KMS-11 (cell line): ENCODE measurements at regions not wholly inside any gene's neighbourhood (a gene's known extent, or its start where the extent isn't known, plus 50 kb on each side); places are given as distances from the start of the nearest gene placed in this dataset.

Experiments
- H2AFZ ChIP-seq: fragments of 200-600 bp; sonication (generic); 2 replicates; pipeline ENCODE4 v1.6.1; 2016; ENCODE audit warnings: antibody characterized with exemption, mixed run types, low read depth
- H3K27ac ChIP-seq: fragments of 200-600 bp; sonication (generic); 2 replicates; pipeline ENCODE4 v1.6.1; 2016; ENCODE audit warnings: mild to moderate bottlenecking, mixed run types
- H3K27me3 ChIP-seq: fragments of 200-600 bp; sonication (generic); 2 replicates; pipeline ENCODE4 v1.6.1; 2017; ENCODE audit warnings: mild to moderate bottlenecking, low read depth, mixed run types, moderate library complexity; ENCODE audit not compliant: insufficient read depth
- H3K36me3 ChIP-seq: fragments of 200-600 bp; sonication (generic); 2 replicates; pipeline ENCODE4 v1.6.1; 2017; ENCODE audit warnings: mild to moderate bottlenecking, mixed run types; ENCODE audit not compliant: insufficient read depth
- H3K4me1 ChIP-seq: fragments of 200-600 bp; sonication (generic); 2 replicates; pipeline ENCODE4 v1.6.1; 2016; ENCODE audit warnings: mild to moderate bottlenecking, low read depth, mixed run types; ENCODE audit not compliant: poor library complexity, severe bottlenecking
- H3K4me2 ChIP-seq: fragments of 200-600 bp; sonication (generic); 2 replicates; pipeline ENCODE4 v1.7.0; 2016; ENCODE audit warnings: mild to moderate bottlenecking, mixed run types
- H3K4me3 ChIP-seq: fragments of 200-600 bp; sonication (generic); IDR thresholded peaks from 2 replicates; pipeline ENCODE4 v1.6.1; 2017; ENCODE audit warnings: low read depth, low read length, mixed read lengths; ENCODE audit not compliant: insufficient read depth
- H3K79me2 ChIP-seq: fragments of 200-600 bp; sonication (generic); 2 replicates; pipeline ENCODE4 v1.6.1; 2016; ENCODE audit warnings: low read depth, mixed run types; ENCODE audit not compliant: insufficient read depth
- H3K9ac ChIP-seq: fragments of 200-600 bp; sonication (generic); 2 replicates; pipeline ENCODE4 v1.6.1; 2016; ENCODE audit warnings: mild to moderate bottlenecking, mixed run types
- H4K20me1 ChIP-seq: fragments of 200-600 bp; sonication (generic); 2 replicates; pipeline ENCODE4 v1.6.1; 2016; ENCODE audit warnings: mild to moderate bottlenecking, mixed run types; ENCODE audit not compliant: insufficient read depth
- TF ChIP-seq, protein P1 (sequence below): fragments of 200-600 bp; sonication (generic); conservative IDR thresholded peaks from 2 replicates; pipeline ENCODE4 v1.6.1; 2017; ENCODE audit warnings: low read depth, mild to moderate bottlenecking, antibody characterized with exemption, low read length, moderate library complexity, mixed read lengths

DNA sequence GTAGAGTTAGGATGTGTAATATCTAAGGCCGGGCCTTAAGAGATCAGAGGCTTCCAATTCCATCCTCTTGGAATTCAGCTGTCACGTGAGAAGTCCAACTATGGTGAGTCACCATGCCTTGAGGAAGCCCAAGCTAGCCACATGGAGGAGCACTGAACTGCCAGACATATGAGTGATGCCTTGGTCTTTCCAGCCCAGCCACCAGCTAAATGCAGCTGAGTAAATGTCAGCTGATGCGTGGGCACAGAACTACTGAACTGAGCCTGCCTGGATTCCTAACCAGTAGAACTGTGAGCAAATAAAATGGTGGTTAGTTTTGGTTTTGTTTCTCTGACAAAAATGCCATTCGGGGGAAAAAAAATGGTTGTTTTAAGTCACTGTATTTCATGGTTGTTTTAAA lies 153.7 kb upstream of the SERTAD2 start:
- Histone ChIP-seq H3K79me2 (no peaks in the 10 kb centered on the region), H3K27ac (no peak overlapping the region), H3K4me1 (peaks cover 7% of the 10 kb centered on the region), H3K27me3 (no peaks in the 10 kb centered on the region), H3K9ac (no peak overlapping the region), H2AFZ (no peak overlapping the region), H3K4me2 (no peak overlapping the region), H3K4me3 (no peak overlapping the region), H4K20me1 (no peaks in the 10 kb centered on the region), H3K36me3 (no peaks in the 10 kb centered on the region)
- TF ChIP-seq, protein P1, sequence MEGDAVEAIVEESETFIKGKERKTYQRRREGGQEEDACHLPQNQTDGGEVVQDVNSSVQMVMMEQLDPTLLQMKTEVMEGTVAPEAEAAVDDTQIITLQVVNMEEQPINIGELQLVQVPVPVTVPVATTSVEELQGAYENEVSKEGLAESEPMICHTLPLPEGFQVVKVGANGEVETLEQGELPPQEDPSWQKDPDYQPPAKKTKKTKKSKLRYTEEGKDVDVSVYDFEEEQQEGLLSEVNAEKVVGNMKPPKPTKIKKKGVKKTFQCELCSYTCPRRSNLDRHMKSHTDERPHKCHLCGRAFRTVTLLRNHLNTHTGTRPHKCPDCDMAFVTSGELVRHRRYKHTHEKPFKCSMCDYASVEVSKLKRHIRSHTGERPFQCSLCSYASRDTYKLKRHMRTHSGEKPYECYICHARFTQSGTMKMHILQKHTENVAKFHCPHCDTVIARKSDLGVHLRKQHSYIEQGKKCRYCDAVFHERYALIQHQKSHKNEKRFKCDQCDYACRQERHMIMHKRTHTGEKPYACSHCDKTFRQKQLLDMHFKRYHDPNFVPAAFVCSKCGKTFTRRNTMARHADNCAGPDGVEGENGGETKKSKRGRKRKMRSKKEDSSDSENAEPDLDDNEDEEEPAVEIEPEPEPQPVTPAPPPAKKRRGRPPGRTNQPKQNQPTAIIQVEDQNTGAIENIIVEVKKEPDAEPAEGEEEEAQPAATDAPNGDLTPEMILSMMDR = no peak

DNA sequence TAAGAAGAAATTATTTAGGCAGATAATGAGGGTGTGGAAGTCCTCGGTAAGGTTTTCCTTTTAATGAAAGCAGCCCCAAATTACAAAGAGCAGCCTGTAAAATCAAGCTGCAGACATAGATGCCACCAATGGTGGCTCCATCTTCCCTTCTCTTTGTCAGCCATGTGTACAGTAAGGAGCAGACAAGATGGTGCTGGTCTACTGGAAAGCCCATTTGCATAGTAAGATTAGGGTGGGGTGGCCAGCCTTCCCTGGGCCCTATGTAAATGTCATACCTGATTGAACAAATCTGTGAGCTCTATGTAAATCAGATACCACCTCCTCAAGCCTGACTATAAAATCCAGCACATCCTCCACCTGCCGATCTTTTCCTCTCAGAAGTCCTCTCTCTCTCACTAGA lies 154.4 kb upstream of the SERTAD2 start:
- H3K79me2 ChIP-seq = no peaks in the 10 kb centered on the region
- H3K4me2 ChIP-seq = no peak overlapping the region
- H2AFZ ChIP-seq = no peak overlapping the region
- no peak overlapping the region for H3K9ac ChIP-seq
- no peaks in the 10 kb centered on the region for H4K20me1 ChIP-seq
- no peak overlapping the region for H3K4me3 ChIP-seq
- no peaks in the 10 kb centered on the region for H3K36me3 ChIP-seq
- H3K27ac ChIP-seq = no peak overlapping the region
- peaks cover 7% of the 10 kb centered on the region for H3K4me1 ChIP-seq
- TF ChIP-seq, protein P1 = no peak
- H3K27me3 ChIP-seq = no peaks in the 10 kb centered on the region

DNA sequence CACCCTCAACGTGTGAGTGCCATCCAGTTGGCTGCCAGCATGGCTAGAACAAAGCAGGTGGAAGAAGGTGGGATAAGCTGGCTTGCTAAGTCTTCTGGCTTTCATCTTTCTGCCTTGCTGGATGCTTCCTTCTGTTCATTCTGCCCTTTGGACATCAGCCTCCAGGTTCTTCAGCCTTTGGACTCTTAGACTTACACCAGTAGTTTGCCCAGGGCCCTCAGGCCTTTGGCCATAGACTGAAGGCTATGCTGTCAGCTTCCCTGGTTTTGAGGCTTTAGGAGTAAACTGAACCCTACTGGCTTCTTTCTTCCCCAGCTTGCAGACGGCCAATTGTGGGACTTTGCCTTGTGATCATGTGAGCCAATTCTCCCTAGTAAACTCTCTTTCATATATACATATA lies 155.0 kb upstream of the SERTAD2 start:
- Histone ChIP-seq H3K9ac (no peak overlapping the region), H3K79me2 (no peaks in the 10 kb centered on the region), H3K4me1 (peaks cover 7% of the 10 kb centered on the region), H3K4me3 (no peak overlapping the region), H3K27me3 (no peaks in the 10 kb centered on the region), H3K4me2 (no peak overlapping the region), H2AFZ (no peak overlapping the region), H3K27ac (no peak overlapping the region), H3K36me3 (no peaks in the 10 kb centered on the region), H4K20me1 (no peaks in the 10 kb centered on the region)
- TF ChIP-seq, protein P1 = no peak

DNA sequence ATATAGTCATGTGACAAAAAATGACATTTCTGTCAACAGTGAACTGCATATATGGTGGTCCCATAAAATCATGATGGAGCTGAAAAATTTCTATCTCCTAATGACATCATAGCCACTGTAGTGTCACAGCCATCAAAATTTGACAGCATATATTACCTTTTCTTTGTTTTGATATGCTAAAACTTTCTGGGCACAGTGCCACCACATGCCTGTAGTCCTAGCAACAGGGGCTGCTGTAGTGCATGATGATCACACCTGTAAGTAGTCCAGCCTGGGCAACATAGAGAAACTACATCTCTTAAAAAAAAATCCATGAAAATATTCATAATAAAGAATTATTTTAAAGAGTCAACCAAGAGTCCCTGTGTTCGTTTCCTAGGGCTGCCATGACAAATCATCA lies 155.5 kb upstream of the SERTAD2 start:
- H3K27me3 ChIP-seq = no peaks in the 10 kb centered on the region
- H3K27ac ChIP-seq = no peak overlapping the region
- no peak overlapping the region for H3K4me2 ChIP-seq
- no peaks in the 10 kb centered on the region for H3K36me3 ChIP-seq
- no peak overlapping the region for H2AFZ ChIP-seq
- no peak overlapping the region for H3K9ac ChIP-seq
- no peak overlapping the region for H3K4me3 ChIP-seq
- TF ChIP-seq, protein P1 = no peak
- H4K20me1 ChIP-seq = no peaks in the 10 kb centered on the region
- peaks cover 7% of the 10 kb centered on the region for H3K4me1 ChIP-seq
- H3K79me2 ChIP-seq = no peaks in the 10 kb centered on the region
